ENCODE measurements at regions not wholly inside any gene's neighbourhood (a gene's known extent, or its start where the extent isn't known, plus 50 kb on each side); places are given as distances from the start of the nearest gene placed in this dataset.

DNA sequence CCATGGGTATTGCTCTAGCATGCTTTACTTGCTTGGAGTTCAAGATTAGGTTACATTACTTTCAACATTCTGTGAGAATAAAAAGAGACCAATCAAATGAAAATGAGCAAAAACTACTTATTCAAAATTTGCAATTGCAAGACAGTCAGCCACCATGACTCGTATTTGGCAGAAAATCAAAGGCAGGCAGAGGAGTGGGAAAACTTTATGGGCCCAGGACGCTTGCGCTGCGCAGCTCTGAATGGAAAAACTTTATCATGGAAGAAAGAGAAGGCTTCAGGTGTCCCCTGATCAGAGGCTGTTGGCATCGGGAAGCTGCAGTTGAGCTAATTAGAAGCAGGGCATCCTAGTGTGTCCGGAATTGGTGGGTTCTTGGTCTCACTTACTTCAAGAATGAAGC lies 250.6 kb downstream of the USP46 start:
- TF ChIP-seq EZH2 (optimal IDR thresholded peaks at IDR 0.05; ENCODE audit: low read depth, low read length), result no peak
- TF ChIP-seq, protein P1, sequence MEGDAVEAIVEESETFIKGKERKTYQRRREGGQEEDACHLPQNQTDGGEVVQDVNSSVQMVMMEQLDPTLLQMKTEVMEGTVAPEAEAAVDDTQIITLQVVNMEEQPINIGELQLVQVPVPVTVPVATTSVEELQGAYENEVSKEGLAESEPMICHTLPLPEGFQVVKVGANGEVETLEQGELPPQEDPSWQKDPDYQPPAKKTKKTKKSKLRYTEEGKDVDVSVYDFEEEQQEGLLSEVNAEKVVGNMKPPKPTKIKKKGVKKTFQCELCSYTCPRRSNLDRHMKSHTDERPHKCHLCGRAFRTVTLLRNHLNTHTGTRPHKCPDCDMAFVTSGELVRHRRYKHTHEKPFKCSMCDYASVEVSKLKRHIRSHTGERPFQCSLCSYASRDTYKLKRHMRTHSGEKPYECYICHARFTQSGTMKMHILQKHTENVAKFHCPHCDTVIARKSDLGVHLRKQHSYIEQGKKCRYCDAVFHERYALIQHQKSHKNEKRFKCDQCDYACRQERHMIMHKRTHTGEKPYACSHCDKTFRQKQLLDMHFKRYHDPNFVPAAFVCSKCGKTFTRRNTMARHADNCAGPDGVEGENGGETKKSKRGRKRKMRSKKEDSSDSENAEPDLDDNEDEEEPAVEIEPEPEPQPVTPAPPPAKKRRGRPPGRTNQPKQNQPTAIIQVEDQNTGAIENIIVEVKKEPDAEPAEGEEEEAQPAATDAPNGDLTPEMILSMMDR (IDR thresholded peaks at IDR 0.05; ENCODE audit: low read length), result no peak
